Endothelial cell of umbilical vein (primary cell): ENCODE measurements at regions not wholly inside any gene's neighbourhood (a gene's known extent, or its start where the extent isn't known, plus 50 kb on each side); places are given as distances from the start of the nearest gene placed in this dataset.

Experiments
- BruUV-seq: library from RNA; stranded (reverse); fragments of 400-500 nt; replicated peaks from 2 replicates; lab custom pipeline; 2021; lab: Mats Ljungman, UMichigan
- CTCF ChIA-PET: fragments of 300-600, 350-600 bp; sonication (Branson Sonifier 250); formaldehyde crosslinking; loops from one replicate; lab custom pipeline; 2021; ENCODE audit warnings: antibody characterized with exemption, inconsistent platforms; lab: Charles Lee
- POLR2A ChIA-PET: fragments of 300-600, 350-600 bp; sonication (Branson Sonifier 250); formaldehyde crosslinking; loops from one replicate; lab custom pipeline; 2021; ENCODE audit warnings: antibody characterized with exemption, inconsistent platforms; lab: Charles Lee
- DNase-seq: peaks from one replicate; pipeline ENCODE4 v3.0.0-alpha.2; 2011; ENCODE audit warnings: low read depth, low spot score
- FAIRE-seq: peaks from 2 replicates; lab custom pipeline; 2011; peaks lifted over from hg19 to GRCh38; lab: Jason Lieb, UNC
- H2AFZ ChIP-seq: 2 replicates; pipeline ENCODE4 v1.6.0; 2012; ENCODE audit warnings: low read depth, low read length, control low read depth, inconsistent platforms
- H3K27ac ChIP-seq: 2 replicates; pipeline ENCODE4 v1.5.1; 2011; ENCODE audit warnings: low read depth, mild to moderate bottlenecking, control low read depth, low read length, moderate library complexity; ENCODE audit not compliant: insufficient read depth
- H3K27me3 ChIP-seq, 2 experiments: 2 replicates each; pipeline versions ENCODE4 v1.6.0 to v1.6.1; 2011; ENCODE audit warnings: low read length in 2 of 2, mixed read lengths in 1 of 2; ENCODE audit not compliant: control insufficient read depth in 2 of 2, insufficient read depth in 2 of 2
- H3K36me3 ChIP-seq, 2 experiments: 2 replicates in 1 of 2; 3 replicates in 1 of 2; pipeline ENCODE4 v1.5.1; 2011; ENCODE audit warnings: low read length in 2 of 2, mild to moderate bottlenecking in 1 of 2, moderate library complexity in 1 of 2; ENCODE audit not compliant: control insufficient read depth in 2 of 2, insufficient read depth in 2 of 2; ENCODE audit errors: extremely low read depth in 1 of 2
- H3K4me1 ChIP-seq: 3 replicates; pipeline ENCODE4 v1.5.1; 2011; ENCODE audit warnings: mild to moderate bottlenecking, low read length; ENCODE audit not compliant: control insufficient read depth, insufficient read depth; ENCODE audit errors: extremely low read depth
- H3K4me2 ChIP-seq: 2 replicates; pipeline ENCODE4 v1.6.1; 2011; ENCODE audit warnings: low read length, control low read depth, mixed read lengths; ENCODE audit not compliant: insufficient read depth
- H3K4me3 ChIP-seq, 3 experiments: fragments of 200-600 bp in 1 of 3; sonication (generic), shearing (Covaris generic) in 1 of 3; replicated peaks in 1 of 3; 2 replicates each; pipeline ENCODE4 v1.5.1; 2011 to 2016; ENCODE audit warnings: control low read depth in 3 of 3, low read length in 3 of 3, mild to moderate bottlenecking in 2 of 3, inconsistent platforms in 1 of 3, low read depth in 1 of 3, moderate library complexity in 1 of 3; ENCODE audit not compliant: insufficient read depth in 1 of 3
- H3K79me2 ChIP-seq: 2 replicates; pipeline ENCODE4 v1.6.0; 2012; ENCODE audit warnings: low read length, inconsistent platforms; ENCODE audit not compliant: control insufficient read depth, insufficient read depth
- H3K9ac ChIP-seq: replicated peaks from 2 replicates; pipeline ENCODE3; 2011; ENCODE audit warnings: low read length, control low read depth; ENCODE audit not compliant: insufficient read depth; ENCODE audit errors: extremely low read depth
- H3K9me1 ChIP-seq: replicated peaks from 3 replicates; pipeline ENCODE4 v1.6.0; 2011; ENCODE audit warnings: mild to moderate bottlenecking, low read length; ENCODE audit not compliant: control insufficient read depth, insufficient read depth; ENCODE audit errors: extremely low read depth
- H3K9me3 ChIP-seq: replicated peaks from 2 replicates; pipeline ENCODE4 v1.5.1; 2012; ENCODE audit warnings: low read length, inconsistent platforms; ENCODE audit not compliant: control insufficient read depth, insufficient read depth
- H4K20me1 ChIP-seq: replicated peaks from 2 replicates; pipeline ENCODE3; 2011; ENCODE audit warnings: mild to moderate bottlenecking, low read length; ENCODE audit not compliant: control insufficient read depth, insufficient read depth; ENCODE audit errors: extremely low read depth
- CTCF ChIP-seq, 2 donors: IDR thresholded peaks; 1 replicate in 1 of 2; 2 replicates in 1 of 2; pipeline ENCODE4 v1.5.1; 2011; ENCODE audit warnings: low read length in 2 of 2, mild to moderate bottlenecking in 2 of 2, moderate library complexity in 2 of 2, control low read depth in 1 of 2, inconsistent platforms in 1 of 2, low read depth in 1 of 2; ENCODE audit not compliant: insufficient read depth in 1 of 2; ENCODE audit errors: extremely low read depth in 1 of 2
- EZH2 ChIP-seq: IDR thresholded peaks from 2 replicates; pipeline ENCODE4 v1.6.1; 2012; ENCODE audit warnings: borderline replicate concordance, low read depth, mild to moderate bottlenecking, moderate library complexity, low read length, inconsistent platforms; ENCODE audit not compliant: severe bottlenecking
- FOS ChIP-seq: IDR thresholded peaks from 2 replicates; pipeline ENCODE4 v1.6.1; 2011; ENCODE audit warnings: mild to moderate bottlenecking, low read length, moderate library complexity, borderline replicate concordance; ENCODE audit not compliant: insufficient read depth
- GATA2 ChIP-seq: IDR thresholded peaks from 2 replicates; pipeline ENCODE4 v1.7.0; 2011; ENCODE audit warnings: low read depth, mild to moderate bottlenecking, moderate library complexity, mixed read lengths, low read length; ENCODE audit not compliant: insufficient read length, insufficient read depth
- JUN ChIP-seq: IDR thresholded peaks from 2 replicates; pipeline ENCODE4 v1.6.1; 2011; ENCODE audit warnings: borderline replicate concordance, low read depth; ENCODE audit not compliant: insufficient read length, insufficient read depth
- MAX ChIP-seq: IDR thresholded peaks from 2 replicates; pipeline ENCODE4 v1.6.1; 2011; ENCODE audit not compliant: insufficient read depth, insufficient read length
- MYC ChIP-seq: IDR thresholded peaks from one replicate; pipeline ENCODE4 v1.6.1; 2011; ENCODE audit warnings: mild to moderate bottlenecking, low read depth, low read length
- POLR2A ChIP-seq: IDR thresholded peaks from 2 replicates; pipeline ENCODE4 v1.6.1; 2012; ENCODE audit warnings: low read depth, mild to moderate bottlenecking, control low read depth, low read length
- POLR2AphosphoS5 ChIP-seq: IDR thresholded peaks from 2 replicates; pipeline ENCODE4 v1.6.1; 2012; ENCODE audit warnings: low read depth, mild to moderate bottlenecking, control low read depth, low read length, moderate library complexity; ENCODE audit not compliant: insufficient read depth
- dilution Hi-C: fragments of 300-500 bp; cut with MboI; formaldehyde crosslinking; loops from one replicate; pipeline ENCODE4 v1.15.0; 2019; ENCODE audit warnings: low sequenced_read_pairs; ENCODE audit not compliant: extremely low pct_ligation_motif_present
- intact Hi-C: fragments of 100-400 bp; cut with micrococcal nuclease; formaldehyde crosslinking; loops from one replicate; pipeline ENCODE4 v1.10.0; 2022

GRCh38 chr17:73962308-73962707, 241.2 kb upstream of the RPL38 start:
- FAIRE-seq (no peak), DNase-seq (no peak)
- TF ChIP-seq CTCF (IDR thresholded peaks at IDR 0.05; ENCODE audit: extremely low read depth in 1 of 2, insufficient read depth in 1 of 2, low read depth in 1 of 2, low read length in 2 of 2): no peak
- no peak for TF ChIP-seq MAX
- no peak for TF ChIP-seq FOS
- no peak for TF ChIP-seq POLR2AphosphoS5
- TF ChIP-seq JUN: no peak
- no peak for TF ChIP-seq POLR2A
- no peak for TF ChIP-seq EZH2
- no peak for TF ChIP-seq GATA2
- no peak for TF ChIP-seq MYC
- Histone ChIP-seq H3K4me1 (no peaks in the 10 kb centered on the region), H3K4me3 (no peak overlapping the region), H3K9me1 (no peaks in the 10 kb centered on the region), H3K9ac (no peak overlapping the region), H3K9me3 (no peaks in the 10 kb centered on the region), H3K4me2 (no peak overlapping the region), H4K20me1 (no peaks in the 10 kb centered on the region), H2AFZ (no peak overlapping the region), H3K79me2 (no peaks in the 10 kb centered on the region), H3K27me3 (no peaks in the 10 kb centered on the region), H3K36me3 (no peaks in the 10 kb centered on the region), H3K27ac (no peak overlapping the region)
- intact Hi-C loops (no loop called here), dilution Hi-C loops (no loop called here)
- ChIA-PET POLR2A (no interaction called here), CTCF (no interaction called here)
- BruUV-seq: no TSS peak
